ENCODE measurements at regions not wholly inside any gene's neighbourhood (a gene's known extent, or its start where the extent isn't known, plus 50 kb on each side); places are given as distances from the start of the nearest gene placed in this dataset.
A peak's percentile ranks its signal among the peaks of the same experiment; 100 is the strongest.

GRCh38 chr7:25399000-25399750 is 170.9 kb upstream of the NPVF start:
- DNase-seq = no peak

GRCh38 chr7:25402532-25402931 is 174.2 kb upstream of the NPVF start:
- DNase-seq = no peak

- no peak for DNase-seq
Observed at GRCh38 chr7:25405736-25406135, 177.4 kb upstream of the NPVF start.

GRCh38 chr7:25407053-25407452 is 178.8 kb upstream of the NPVF start:
- no peak for DNase-seq

- no peak for DNase-seq
Observed at GRCh38 chr7:25408012-25408687, 179.9 kb upstream of the NPVF start.

- DNase-seq = no peak
Observed at GRCh38 chr7:25408876-25409275, 180.6 kb upstream of the NPVF start.

GRCh38 chr7:25409897-25410636 is 181.8 kb upstream of the NPVF start:
- DNase-seq = no peak

- no peak for DNase-seq
Observed at GRCh38 chr7:25420771-25421170, 192.5 kb upstream of the NPVF start.

GRCh38 chr7:25424113-25424512 is 195.8 kb upstream of the NPVF start:
- DNase-seq = no peak

GRCh38 chr7:25424855-25425254 is 196.6 kb upstream of the NPVF start:
- no peak for DNase-seq

GRCh38 chr7:25427721-25428120 is 199.4 kb upstream of the NPVF start:
- DNase-seq = peak; percentile 1

GRCh38 chr7:25429731-25430130 is 201.4 kb upstream of the NPVF start:
- no peak for DNase-seq

- no peak for DNase-seq
Observed at GRCh38 chr7:25430200-25430931, 202.1 kb upstream of the NPVF start.

- no peak for DNase-seq
Observed at GRCh38 chr7:25431956-25432450, 203.7 kb upstream of the NPVF start.

GRCh38 chr7:25432807-25433206 is 204.5 kb upstream of the NPVF start:
- no peak for DNase-seq

GRCh38 chr7:25436413-25436812 is 208.1 kb upstream of the NPVF start:
- DNase-seq = no peak

- DNase-seq = no peak
Observed at GRCh38 chr7:25437308-25437707, 209.0 kb upstream of the NPVF start.

- no peak for DNase-seq
Observed at GRCh38 chr7:25444991-25445390, 216.7 kb upstream of the NPVF start.

GRCh38 chr7:25448301-25448700 is 220.0 kb upstream of the NPVF start:
- DNase-seq = no peak

GRCh38 chr7:25454020-25454419 is 225.7 kb upstream of the NPVF start:
- DNase-seq = no peak

- no peak for DNase-seq
Observed at GRCh38 chr7:25454562-25455041, 226.3 kb upstream of the NPVF start.

GRCh38 chr7:25455683-25456251 is 227.5 kb upstream of the NPVF start:
- no peak for DNase-seq
